ENCODE measurements at regions not wholly inside any gene's neighbourhood (a gene's known extent, or its start where the extent isn't known, plus 50 kb on each side); places are given as distances from the start of the nearest gene placed in this dataset.

- peaks cover 0 to 2% (median 0%) of the 10 kb centered on the region in 3 donors for H3K27me3 Mint-ChIP-seq (ENCODE audit: low read depth in 3 of 3)
- Histone ChIP-seq H3K4me3 (replicated peaks in 1 of 3; ENCODE audit: low read depth in 2 of 3, low read length in 3 of 3) (no peak overlapping the region), H3K27me3 (ENCODE audit: control insufficient read depth in 2 of 2, insufficient read depth in 2 of 2, low read length in 2 of 2) (no peaks in the 10 kb centered on the region), H2AFZ (ENCODE audit: insufficient read depth, low read depth, low read length, poor library complexity, severe bottlenecking) (no peak overlapping the region), H3K9me3 (replicated peaks in 1 of 2; ENCODE audit: control insufficient read depth in 1 of 2, insufficient read depth in 1 of 2, low read length in 2 of 2) (peaks cover 0 to 4% of the 10 kb centered on the region in 2 donors), H3K36me3 (replicated peaks in 1 of 2; ENCODE audit: control insufficient read depth in 1 of 2, insufficient read depth in 2 of 2, low read length in 2 of 2) (no peaks in the 10 kb centered on the region), H3K79me2 (ENCODE audit: insufficient read depth, low read length) (no peaks in the 10 kb centered on the region), H3K4me2 (replicated peaks; ENCODE audit: extremely low read depth, low read length, poor library complexity, severe bottlenecking) (no peak overlapping the region), H3K4me1 (ENCODE audit: control insufficient read depth in 1 of 2, insufficient read depth in 2 of 2, low read length in 2 of 2) (no peaks in the 10 kb centered on the region), H3K9ac (ENCODE audit: insufficient read depth, low read length, poor library complexity, severe bottlenecking) (no peak overlapping the region), H4K20me1 (ENCODE audit: insufficient read depth, low read length) (no peaks in the 10 kb centered on the region), H3K27ac (ENCODE audit: low read depth in 1 of 2, low read length in 2 of 2) (no peak overlapping the region)
- H3K4me3 Mint-ChIP-seq: no peak overlapping the region
- H3K9me3 Mint-ChIP-seq: peaks cover 0 to 7% (median 0%) of the 10 kb centered on the region in 7 donors
- DNase-seq: no peak
- intact Hi-C loops (cut with micrococcal nuclease): no loop called here
- no peaks in the 10 kb centered on the region for H3K4me1 Mint-ChIP-seq
- 100% methylated on average over 1 of the region's 4 CpGs for WGBS (ENCODE audit: insufficient coverage)
- no peak overlapping the region for H3K27ac Mint-ChIP-seq
- no peaks in the 10 kb centered on the region for H3K36me3 Mint-ChIP-seq
- no peak for TF ChIP-seq CTCF (IDR thresholded peaks at IDR 0.05)
Observed at GRCh38 chr3:95197661-95198060, 1134.8 kb downstream of the NSUN3 start.

GRCh38 chr3:95200384-95200783 is 1137.5 kb downstream of the NSUN3 start:
- intact Hi-C loops (cut with micrococcal nuclease): no loop called here
- Histone ChIP-seq H3K36me3 (replicated peaks in 1 of 2; ENCODE audit: control insufficient read depth in 1 of 2, insufficient read depth in 2 of 2, low read length in 2 of 2) (no peaks in the 10 kb centered on the region), H3K27me3 (ENCODE audit: control insufficient read depth in 2 of 2, insufficient read depth in 2 of 2, low read length in 2 of 2) (no peaks in the 10 kb centered on the region), H2AFZ (ENCODE audit: insufficient read depth, low read depth, low read length, poor library complexity, severe bottlenecking) (no peak overlapping the region), H3K4me3 (replicated peaks in 1 of 3; ENCODE audit: low read depth in 2 of 3, low read length in 3 of 3) (no peak overlapping the region), H3K79me2 (ENCODE audit: insufficient read depth, low read length) (no peaks in the 10 kb centered on the region), H3K4me1 (ENCODE audit: control insufficient read depth in 1 of 2, insufficient read depth in 2 of 2, low read length in 2 of 2) (no peaks in the 10 kb centered on the region), H3K9me3 (replicated peaks in 1 of 2; ENCODE audit: control insufficient read depth in 1 of 2, insufficient read depth in 1 of 2, low read length in 2 of 2) (peaks cover 12 to 19% of the 10 kb centered on the region in 2 donors), H3K4me2 (replicated peaks; ENCODE audit: extremely low read depth, low read length, poor library complexity, severe bottlenecking) (no peak overlapping the region), H4K20me1 (ENCODE audit: insufficient read depth, low read length) (no peaks in the 10 kb centered on the region), H3K9ac (ENCODE audit: insufficient read depth, low read length, poor library complexity, severe bottlenecking) (no peak overlapping the region), H3K27ac (ENCODE audit: low read depth in 1 of 2, low read length in 2 of 2) (no peak overlapping the region)
- 100% methylated on average over 1 of the region's 1 CpG for WGBS (ENCODE audit: insufficient coverage)
- Mint-ChIP-seq H3K27me3 (ENCODE audit: low read depth in 3 of 3) (peaks cover 0 to 2% (median 1%) of the 10 kb centered on the region in 3 donors), H3K36me3 (no peaks in the 10 kb centered on the region), H3K4me3 (no peak overlapping the region), H3K27ac (no peak overlapping the region), H3K4me1 (no peaks in the 10 kb centered on the region), H3K9me3 (peaks cover 7 to 18% (median 10%) of the 10 kb centered on the region in 7 donors)
- no peak for TF ChIP-seq CTCF (IDR thresholded peaks at IDR 0.05)
- DNase-seq: no peak

Data from CD14-positive monocyte (primary cell).